ENCODE measurements at regions not wholly inside any gene's neighbourhood (a gene's known extent, or its start where the extent isn't known, plus 50 kb on each side); places are given as distances from the start of the nearest gene placed in this dataset.

DNA sequence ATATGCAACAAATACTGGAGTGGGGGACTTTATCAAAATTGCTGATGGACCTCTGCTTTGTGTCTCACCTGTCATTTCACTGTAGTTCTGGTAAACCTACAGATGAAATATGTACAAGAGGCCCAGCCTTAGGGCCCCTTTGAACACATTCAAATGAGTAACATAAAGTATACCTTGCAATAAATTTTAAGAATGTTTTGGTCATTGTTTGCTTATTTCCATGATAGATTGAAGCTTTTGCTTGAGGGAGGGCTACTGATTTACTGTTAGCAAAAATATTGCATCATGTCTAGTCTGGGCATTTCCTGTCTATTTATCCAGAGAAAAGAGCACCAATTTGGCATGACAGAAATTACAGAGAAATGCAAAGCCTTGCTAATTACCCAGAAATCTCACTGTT is 705.5 kb upstream of the PCDH9 start:
- intact Hi-C loops (cut with DNase I; ENCODE audit: low total_unique reads) = no loop called here
- TF ChIP-seq POLR2A (IDR thresholded peaks at IDR 0.05) = no peak
- TF ChIP-seq, protein P1, sequence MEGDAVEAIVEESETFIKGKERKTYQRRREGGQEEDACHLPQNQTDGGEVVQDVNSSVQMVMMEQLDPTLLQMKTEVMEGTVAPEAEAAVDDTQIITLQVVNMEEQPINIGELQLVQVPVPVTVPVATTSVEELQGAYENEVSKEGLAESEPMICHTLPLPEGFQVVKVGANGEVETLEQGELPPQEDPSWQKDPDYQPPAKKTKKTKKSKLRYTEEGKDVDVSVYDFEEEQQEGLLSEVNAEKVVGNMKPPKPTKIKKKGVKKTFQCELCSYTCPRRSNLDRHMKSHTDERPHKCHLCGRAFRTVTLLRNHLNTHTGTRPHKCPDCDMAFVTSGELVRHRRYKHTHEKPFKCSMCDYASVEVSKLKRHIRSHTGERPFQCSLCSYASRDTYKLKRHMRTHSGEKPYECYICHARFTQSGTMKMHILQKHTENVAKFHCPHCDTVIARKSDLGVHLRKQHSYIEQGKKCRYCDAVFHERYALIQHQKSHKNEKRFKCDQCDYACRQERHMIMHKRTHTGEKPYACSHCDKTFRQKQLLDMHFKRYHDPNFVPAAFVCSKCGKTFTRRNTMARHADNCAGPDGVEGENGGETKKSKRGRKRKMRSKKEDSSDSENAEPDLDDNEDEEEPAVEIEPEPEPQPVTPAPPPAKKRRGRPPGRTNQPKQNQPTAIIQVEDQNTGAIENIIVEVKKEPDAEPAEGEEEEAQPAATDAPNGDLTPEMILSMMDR (IDR thresholded peaks at IDR 0.05) = no peak
- no peak overlapping the region for H3K4me3 ChIP-seq (ENCODE audit: low read depth, poor library complexity, severe bottlenecking)
- no peak for DNase-seq (ENCODE audit: low spot score in 2 of 2)

DNA sequence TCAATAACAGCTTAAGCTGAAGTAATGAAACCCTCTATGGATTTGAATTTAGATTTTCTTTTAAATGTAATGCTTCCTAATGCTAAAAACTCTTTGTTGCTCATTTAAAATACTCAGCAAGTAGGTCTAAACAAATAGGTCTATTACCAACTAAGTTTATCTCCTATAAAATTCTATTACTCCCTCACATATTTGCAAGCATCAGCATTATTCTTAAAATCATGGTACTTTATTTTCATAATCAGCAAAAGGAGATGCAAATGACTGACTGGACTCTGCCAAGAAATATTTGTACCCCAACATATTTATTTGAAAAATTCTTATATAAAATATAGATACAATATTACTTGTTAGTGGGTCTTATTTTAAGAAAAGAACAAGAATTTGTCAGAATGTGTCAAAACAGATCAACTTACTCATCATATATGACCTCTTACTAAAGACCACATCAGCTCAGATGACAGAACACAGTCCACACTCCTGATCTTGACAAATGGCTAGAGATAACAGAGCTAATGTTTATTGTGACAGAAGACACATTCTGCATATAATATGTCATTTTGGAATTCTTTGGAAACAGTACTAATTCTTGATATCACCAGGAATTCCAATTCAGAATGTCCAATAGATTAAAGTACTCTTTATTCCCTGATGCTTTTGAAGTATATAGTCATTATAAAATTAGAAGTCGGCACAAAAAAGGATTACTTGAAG is 704.6 kb upstream of the PCDH9 start:
- no peak for DNase-seq (ENCODE audit: low spot score in 2 of 2)
- 32 to 34% methylated on average over 1 of the region's 1 CpG for WGBS, 2 donors
- intact Hi-C loops (cut with DNase I; ENCODE audit: low total_unique reads) = no loop called here
- no peak for TF ChIP-seq POLR2A (IDR thresholded peaks at IDR 0.05)
- TF ChIP-seq, protein P1 (IDR thresholded peaks at IDR 0.05) = no peak
- H3K4me3 ChIP-seq (ENCODE audit: low read depth, poor library complexity, severe bottlenecking) = no peak overlapping the region

DNA sequence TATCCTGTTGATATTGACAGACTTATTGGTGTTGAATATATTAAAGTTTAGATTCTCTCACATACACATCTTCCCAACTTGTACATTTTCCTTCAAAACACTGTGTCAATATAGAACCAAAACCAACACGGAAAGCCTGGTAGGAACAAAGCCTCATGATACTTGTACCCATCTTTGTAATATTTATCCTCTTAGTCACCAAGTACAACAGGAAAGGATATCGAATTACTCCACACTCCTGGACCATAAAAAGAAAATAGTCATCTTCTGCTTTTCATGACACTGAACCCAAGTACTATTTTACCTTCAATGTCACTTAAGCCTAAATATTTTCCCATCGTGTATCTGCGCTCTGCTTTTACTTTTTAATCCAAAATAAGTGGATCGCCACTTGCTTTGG is 702.9 kb upstream of the PCDH9 start:
- TF ChIP-seq POLR2A (IDR thresholded peaks at IDR 0.05) = no peak
- TF ChIP-seq, protein P1 (IDR thresholded peaks at IDR 0.05) = no peak
- WGBS, 2 donors = 88 to 89% methylated on average over 5 of the region's 5 CpGs
- no peak for DNase-seq (ENCODE audit: low spot score in 2 of 2)
- H3K4me3 ChIP-seq (ENCODE audit: low read depth, poor library complexity, severe bottlenecking) = no peak overlapping the region
- intact Hi-C loops (cut with DNase I; ENCODE audit: low total_unique reads) = no loop called here

DNA sequence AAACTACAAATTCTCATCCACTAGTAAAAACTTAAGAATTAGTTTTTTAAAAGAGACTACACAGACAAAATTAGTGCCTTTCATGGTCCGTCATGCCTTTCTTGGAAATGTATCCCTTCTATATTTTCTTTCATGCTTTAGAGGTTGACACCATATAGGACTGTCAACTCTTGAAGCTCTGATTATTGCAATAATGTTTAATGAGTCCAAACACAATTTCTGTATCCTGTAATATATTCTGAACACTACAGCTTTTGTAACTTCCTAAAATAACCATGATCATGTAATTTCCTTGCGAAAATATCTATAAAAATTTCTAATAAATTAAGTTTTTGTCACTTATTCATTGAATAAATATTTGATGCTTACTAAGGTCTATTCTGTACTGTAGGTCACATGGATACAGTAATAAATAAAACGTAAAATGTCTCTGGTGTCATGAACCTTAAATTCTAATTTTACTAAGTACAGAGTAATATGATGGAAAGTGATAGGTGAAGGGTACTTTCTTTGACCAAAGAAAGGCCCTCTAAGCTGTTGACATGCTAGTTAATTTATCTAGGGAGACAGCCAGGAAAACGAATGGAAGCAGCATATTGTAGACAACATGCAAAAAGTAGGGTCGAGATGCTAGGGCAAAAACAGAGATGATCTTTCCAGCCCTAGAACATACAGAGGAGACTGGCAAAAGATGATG is 687.3 kb upstream of the PCDH9 start:
- no peak overlapping the region for H3K4me3 ChIP-seq (ENCODE audit: low read depth, poor library complexity, severe bottlenecking)
- DNase-seq (ENCODE audit: low spot score in 2 of 2) = no peak
- intact Hi-C loops (cut with DNase I; ENCODE audit: low total_unique reads) = no loop called here
- WGBS, 2 donors = 67 to 71% methylated on average over 5 of the region's 5 CpGs
- TF ChIP-seq, protein P1 (IDR thresholded peaks at IDR 0.05) = no peak
- TF ChIP-seq POLR2A (IDR thresholded peaks at IDR 0.05) = no peak

DNA sequence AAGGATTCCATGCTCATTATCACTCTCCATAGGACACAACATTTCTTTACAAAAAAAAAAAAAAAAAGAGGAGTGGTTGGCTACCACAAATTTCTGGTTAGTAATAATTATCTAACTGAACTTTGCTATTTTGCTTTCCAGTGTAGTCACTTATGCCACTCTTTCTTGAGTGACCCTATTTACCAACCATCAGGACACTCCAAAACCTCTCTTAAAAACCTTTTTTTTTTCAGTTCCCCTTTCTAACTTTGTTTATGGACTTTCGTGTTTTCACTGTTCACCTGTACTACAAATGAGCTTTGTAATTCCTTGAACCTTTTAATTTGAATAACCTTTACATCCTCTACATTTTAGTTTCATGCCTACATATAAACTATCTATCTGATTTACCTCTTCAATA is 686.5 kb upstream of the PCDH9 start:
- no peak for DNase-seq (ENCODE audit: low spot score in 2 of 2)
- H3K4me3 ChIP-seq (ENCODE audit: low read depth, poor library complexity, severe bottlenecking) = no peak overlapping the region
- TF ChIP-seq, protein P1 (IDR thresholded peaks at IDR 0.05) = no peak
- no peak for TF ChIP-seq POLR2A (IDR thresholded peaks at IDR 0.05)
- intact Hi-C loops (cut with DNase I; ENCODE audit: low total_unique reads) = no loop called here
- 78 to 80% methylated on average over 1 of the region's 1 CpG for WGBS, 2 donors

All from lower leg skin (tissue), 4 donors.